HG02642 (cell line): ENCODE measurements at regions not wholly inside any gene's neighbourhood (a gene's known extent, or its start where the extent isn't known, plus 50 kb on each side); places are given as distances from the start of the nearest gene placed in this dataset.
"Not testable (repeated sequence)": the region's sequence is repeated elsewhere in the genome, so short reads cannot be mapped to it uniquely, and the experiment has no call there.

ENCODE experiments used
- ATAC-seq: cut with Tn5 transposase; IDR thresholded peaks from one replicate; pipeline ENCODE4 v1.9.1; 2021; ENCODE audit warnings: mild to moderate bottlenecking; ENCODE audit not compliant: unreplicated experiment, poor library complexity

- ATAC-seq = no peak
These were observed 68.0 kb downstream of the CBLN4 start for GRCh38 chr20:55937283-55937682.

DNA sequence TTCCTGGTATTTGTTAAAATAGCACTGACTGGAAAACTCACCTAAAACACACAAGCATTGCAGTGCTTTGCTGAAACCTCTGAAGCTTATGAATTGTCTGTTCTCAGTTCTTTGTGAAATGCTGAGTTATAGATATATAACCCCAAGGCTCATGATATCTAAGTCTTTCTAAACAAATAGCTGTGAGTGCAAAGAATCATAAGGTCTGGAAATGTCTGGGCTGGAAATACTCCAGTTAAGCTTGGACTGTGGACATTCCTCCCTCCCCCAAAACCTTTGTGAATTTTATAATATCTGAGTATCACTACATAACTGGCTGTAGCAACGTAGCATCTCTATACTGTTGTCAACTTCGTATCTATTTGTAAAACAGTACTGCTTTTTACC, 69.1 kb downstream of the CBLN4 start:
- no peak for ATAC-seq

- no peak for ATAC-seq
These were observed 69.7 kb downstream of the CBLN4 start for GRCh38 chr20:55935448-55936208.

GRCh38 chr20:55934146-55934545, 71.2 kb downstream of the CBLN4 start:
- no peak for ATAC-seq

DNA sequence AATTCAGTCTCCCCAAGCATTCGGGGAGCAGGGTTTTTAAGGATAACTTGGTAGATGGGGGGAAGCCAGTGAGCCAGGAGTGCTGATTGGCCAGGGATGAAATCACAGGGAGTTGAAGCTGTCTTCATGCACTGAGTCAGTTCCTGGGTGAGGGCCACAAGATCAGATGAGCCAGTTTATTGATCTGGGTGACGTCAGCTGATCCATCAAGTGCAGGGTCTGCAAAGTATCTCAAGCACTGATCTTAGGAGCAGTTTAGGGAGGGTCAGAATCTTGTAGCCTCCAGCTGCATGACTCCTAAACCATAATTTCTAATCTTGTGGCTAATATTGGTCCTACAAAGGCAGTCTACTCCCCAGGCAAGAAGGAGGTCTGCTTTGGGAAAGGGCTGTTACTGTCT, 74.4 kb downstream of the CBLN4 start:
- not testable (repeated sequence) for ATAC-seq

DNA sequence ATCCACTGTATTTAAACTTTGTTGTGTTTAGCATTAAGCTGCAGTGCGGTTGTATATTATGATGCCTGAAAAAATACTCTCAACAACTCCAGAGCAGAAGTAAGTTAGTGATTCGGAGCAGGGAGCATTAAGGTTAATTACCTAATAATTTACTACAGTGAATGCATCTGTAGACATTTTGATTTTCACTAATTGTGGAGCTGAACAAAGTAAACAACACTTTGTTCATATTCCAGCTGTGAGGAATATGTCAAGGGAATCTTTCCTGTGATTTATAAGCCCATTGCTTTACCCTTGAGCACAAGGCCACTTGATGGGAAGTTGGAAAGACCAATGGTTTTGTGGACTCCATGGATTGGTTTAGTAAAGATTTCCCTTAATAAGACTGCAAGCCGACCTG, 77.1 kb downstream of the CBLN4 start:
- ATAC-seq = no peak

DNA sequence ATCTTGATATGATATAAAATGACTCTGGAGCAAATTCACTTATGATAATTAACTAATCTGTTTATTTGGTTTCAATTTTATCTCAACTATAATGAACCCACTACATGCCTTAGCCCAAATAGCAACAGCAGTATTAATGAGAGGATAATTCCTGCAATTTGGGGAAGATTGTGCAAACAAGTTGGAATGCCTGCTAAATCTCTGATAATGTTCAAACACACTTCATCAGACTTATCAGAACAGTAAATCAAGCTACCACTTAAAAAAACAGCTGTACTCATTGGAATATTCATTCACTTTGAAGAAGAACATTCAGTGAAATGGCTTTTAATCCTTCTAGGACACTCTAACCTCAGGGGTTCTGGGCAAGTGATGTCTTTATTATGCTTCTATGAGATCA, 85.4 kb downstream of the CBLN4 start:
- no peak for ATAC-seq

GRCh38 chr20:55919319-55919718, 86.0 kb downstream of the CBLN4 start:
- no peak for ATAC-seq

- ATAC-seq = no peak
These were observed 86.8 kb downstream of the CBLN4 start for GRCh38 chr20:55918471-55918870.

GRCh38 chr20:55893031-55893430, 112.3 kb downstream of the CBLN4 start:
- ATAC-seq = no peak

- no peak for ATAC-seq
These were observed 116.6 kb downstream of the CBLN4 start for GRCh38 chr20:55888685-55889084.

GRCh38 chr20:55882910-55883309, 122.4 kb downstream of the CBLN4 start:
- ATAC-seq = no peak

DNA sequence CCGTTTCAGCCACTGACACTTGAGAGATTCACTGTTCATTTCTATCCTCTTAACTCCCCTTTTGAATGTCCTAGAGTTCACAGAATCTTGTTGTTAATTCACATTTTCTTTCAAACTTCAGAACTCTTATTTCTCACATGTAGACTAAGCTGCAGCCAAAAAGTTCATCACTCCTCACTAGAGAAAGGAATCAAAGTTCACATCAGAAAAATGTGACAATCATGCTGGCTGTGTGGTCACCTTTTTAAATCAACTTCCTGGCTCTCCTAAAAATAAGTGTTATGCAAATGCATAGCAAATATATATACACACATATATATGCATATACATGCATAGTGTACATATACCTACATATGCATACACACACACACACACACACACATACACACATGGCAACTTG, 123.0 kb downstream of the CBLN4 start:
- no peak for ATAC-seq

GRCh38 chr20:55881204-55881603, 124.1 kb downstream of the CBLN4 start:
- ATAC-seq = no peak

DNA sequence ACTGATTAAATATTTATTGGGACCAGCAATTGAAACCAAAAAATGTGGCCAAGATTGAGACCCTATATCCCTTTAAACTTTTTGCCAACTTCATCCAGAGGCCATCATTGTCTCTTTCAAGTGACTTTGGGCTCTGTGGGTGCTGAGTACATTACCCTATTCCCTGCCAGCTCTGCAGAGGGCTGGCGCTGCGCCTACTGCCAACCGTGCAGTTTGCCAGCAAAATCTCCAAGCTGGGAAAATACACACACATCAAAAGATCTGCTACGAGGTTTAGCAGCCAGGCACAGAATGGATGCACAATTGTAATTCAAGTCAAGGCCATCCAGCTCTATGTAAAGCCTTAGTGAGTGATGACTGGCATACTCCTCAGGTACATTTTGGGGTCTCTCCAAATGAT, 125.0 kb downstream of the CBLN4 start:
- no peak for ATAC-seq

DNA sequence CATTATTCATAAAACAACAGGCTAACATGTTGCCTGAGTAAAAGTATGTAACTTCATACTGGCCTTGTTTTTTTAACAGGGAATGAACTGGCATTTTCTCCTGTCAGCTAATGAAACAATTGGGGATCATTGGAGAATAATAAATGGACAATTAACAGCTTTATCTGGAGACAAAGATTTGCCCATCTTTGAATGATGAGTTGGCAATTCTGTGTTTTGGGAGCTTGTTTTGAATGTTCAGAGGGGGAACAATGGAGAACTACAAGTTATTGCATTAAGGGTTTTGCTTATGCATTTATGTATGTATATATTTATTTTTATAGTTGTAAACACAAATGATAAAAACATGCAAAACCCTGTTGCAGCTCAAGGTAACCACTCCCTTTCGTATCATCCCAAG, 150.3 kb downstream of the CBLN4 start:
- ATAC-seq = no peak

DNA sequence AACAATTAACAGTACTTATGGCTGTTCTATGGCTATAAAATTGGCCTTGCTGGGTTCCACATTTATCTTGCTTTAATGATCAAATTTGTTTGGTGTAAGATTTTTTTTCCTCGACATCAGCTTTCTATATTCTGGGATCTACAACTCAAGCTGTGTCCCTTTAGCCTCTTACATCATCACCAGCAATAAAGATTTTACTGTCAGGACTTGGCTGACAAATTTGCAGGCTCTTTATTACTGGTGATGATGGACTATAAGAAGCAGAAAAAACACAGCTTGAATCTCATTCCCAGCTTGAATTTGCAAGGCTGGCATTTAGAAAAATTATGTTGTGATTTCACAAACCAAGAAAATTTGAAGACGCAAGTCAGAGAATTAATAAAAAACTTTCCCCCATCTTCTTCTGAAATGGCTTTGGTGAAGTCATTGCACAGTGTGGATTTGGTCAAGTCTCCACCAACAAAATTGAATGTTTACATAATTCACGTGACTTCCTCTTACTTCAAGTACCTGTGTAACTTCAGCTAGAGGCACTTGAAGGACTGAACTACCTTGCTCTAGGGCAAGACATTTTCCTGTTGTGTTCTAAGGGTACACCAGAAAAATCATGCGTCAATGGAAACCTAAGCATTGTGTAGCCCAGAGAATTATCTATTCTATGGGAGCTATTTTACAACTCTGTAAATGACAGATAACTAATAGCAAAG, 175.0 kb downstream of the CBLN4 start:
- ATAC-seq = no peak

DNA sequence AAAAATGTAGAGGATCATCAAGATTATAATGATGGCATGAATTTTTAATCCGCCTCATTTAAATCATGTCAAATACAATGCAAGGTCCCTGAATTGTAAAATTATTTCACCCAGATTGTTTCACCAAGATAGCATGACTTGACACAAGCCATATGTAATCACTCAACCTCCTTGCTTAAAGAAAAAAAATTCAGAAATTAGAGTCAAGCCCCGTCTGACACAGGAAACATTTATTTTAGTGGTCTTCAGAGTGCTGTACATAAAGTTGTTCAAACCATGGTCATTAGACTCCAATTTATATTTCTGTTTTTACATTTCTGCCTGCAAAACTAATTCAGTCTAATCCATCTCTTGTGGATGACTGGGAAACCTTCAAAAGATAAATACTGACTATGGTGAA, 200.2 kb downstream of the CBLN4 start:
- no peak for ATAC-seq

DNA sequence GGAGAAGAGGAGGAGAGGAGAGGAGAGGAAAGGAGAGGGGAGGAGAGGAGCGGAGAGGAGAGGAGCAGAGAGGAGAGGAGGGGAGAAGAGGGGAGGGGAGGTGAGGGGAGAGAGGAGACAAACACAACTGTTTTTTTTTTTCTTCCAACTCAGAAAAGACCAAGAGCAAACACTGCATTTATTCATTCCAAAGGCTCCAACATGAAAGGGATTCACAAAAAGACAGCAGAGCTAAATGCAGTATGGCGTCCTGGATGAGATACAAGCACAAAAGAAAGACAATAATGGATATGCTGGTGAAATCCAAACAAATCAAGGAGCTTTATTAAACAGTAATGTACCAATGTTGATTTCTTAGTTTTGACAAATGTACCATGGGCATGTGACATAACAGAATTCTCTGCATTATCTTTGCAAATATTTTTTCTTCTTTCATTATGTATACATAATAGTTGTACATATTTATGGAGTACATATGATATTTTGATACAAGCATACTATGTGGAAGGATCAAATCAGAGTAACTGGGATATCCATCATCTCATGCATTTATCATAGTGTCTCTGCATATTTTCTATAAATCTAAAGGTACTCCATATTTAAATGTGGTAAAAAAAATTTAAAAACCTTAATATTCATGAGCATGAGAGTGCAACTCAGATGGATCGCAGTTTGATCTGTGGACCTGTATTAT, 204.6 kb downstream of the CBLN4 start:
- no peak for ATAC-seq

DNA sequence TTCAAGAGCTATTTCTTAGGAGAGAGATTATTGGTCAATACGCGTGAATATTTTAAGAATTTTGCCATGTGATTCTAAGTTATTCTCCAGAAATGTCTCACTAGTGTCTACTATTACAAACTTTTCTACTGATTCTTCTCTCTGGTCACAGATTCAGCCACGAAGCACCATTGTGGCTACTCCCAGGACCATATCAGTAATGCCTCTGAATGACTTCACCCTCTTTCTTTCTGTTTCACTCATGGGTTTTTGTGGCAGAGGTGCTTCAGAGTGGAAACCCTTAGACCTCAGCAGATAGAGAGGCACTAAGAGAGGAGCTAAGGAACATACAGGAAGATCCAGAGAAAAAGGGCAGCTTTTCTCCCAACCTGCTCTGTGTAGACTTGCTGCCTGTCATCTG, 211.3 kb downstream of the CBLN4 start:
- ATAC-seq = no peak

GRCh38 chr20:55792049-55792448, 213.3 kb downstream of the CBLN4 start:
- ATAC-seq = no peak
